ENCODE measurements at regions not wholly inside any gene's neighbourhood (a gene's known extent, or its start where the extent isn't known, plus 50 kb on each side); places are given as distances from the start of the nearest gene placed in this dataset.
"Not testable (repeated sequence)": the region's sequence is repeated elsewhere in the genome, so short reads cannot be mapped to it uniquely, and the experiment has no call there.

DNA sequence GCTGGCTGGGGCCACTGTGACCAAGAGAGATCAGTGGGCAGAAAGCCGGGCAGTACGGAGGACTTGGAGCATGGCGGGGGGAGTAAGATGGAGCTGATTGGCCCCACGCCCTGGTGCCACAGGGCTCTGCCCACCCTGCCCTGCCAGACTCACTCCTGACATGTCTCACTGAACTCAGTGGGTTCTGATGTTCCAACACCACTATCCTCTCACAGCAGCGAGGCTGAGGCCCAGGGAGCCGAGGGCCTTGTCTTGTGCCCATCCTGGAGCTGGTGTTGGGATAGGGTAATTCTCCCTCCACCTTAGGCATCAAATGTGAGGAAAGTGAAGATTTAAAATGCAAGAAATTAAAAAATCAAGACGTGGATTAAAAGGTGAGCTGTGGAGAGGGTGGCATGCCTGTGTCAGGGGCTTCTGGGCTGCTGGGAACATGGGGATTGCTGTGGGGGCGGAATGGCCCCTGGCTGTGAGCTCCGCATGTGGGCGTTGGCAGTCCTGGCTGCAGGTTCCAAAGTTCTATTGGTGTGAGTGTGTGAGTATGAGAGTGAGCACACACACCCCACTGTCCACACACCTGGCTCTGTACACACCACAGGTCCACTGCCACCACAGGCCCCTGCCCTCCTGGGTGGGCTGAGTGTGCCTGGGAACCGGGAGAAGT lies 283.5 kb upstream of the HS6ST1 start:
- no peak overlapping the region for H3K27ac ChIP-seq (ENCODE audit: low read length)
- no peak overlapping the region for H3K9ac ChIP-seq (ENCODE audit: low read depth, low read length)
- no peaks in the 10 kb centered on the region for H3K9me3 ChIP-seq (ENCODE audit: insufficient read depth, low read depth, low read length)
- no peaks in the 10 kb centered on the region for H3K27me3 ChIP-seq (ENCODE audit: insufficient read depth, low read length)
- no peaks in the 10 kb centered on the region for H3K36me3 ChIP-seq (ENCODE audit: insufficient read depth, low read depth, low read length)
- no peaks in the 10 kb centered on the region for H3K4me1 ChIP-seq (ENCODE audit: insufficient read depth, low read length)
- no peak overlapping the region for H3K4me3 ChIP-seq (ENCODE audit: low read length)

DNA sequence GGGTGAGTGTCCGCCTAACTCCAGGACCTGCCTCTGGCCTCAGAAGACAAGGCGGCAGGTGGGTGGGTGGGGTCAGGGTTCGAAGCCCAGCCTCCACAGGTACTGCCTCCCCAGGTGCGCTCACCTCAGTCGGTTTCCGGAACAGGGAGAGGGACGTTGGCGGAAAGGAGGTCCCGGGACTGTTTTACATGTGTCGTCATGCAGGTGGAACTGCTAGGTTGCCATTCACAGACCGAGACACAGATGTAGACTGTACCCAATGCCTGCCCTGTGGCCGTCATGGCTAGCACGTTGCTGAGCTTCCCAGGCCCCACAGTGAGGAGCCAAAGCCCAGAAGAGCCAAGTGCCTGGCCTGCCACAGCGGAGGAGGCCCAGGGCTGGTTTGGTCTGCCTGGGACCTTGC lies 284.0 kb upstream of the HS6ST1 start:
- H3K9ac ChIP-seq (ENCODE audit: low read depth, low read length), result no peak overlapping the region
- no peaks in the 10 kb centered on the region for H3K4me1 ChIP-seq (ENCODE audit: insufficient read depth, low read length)
- no peak overlapping the region for H3K27ac ChIP-seq (ENCODE audit: low read length)
- H3K36me3 ChIP-seq (ENCODE audit: insufficient read depth, low read depth, low read length), result no peaks in the 10 kb centered on the region
- no peaks in the 10 kb centered on the region for H3K27me3 ChIP-seq (ENCODE audit: insufficient read depth, low read length)
- no peak overlapping the region for H3K4me3 ChIP-seq (ENCODE audit: low read length)
- H3K9me3 ChIP-seq (ENCODE audit: insufficient read depth, low read depth, low read length), result no peaks in the 10 kb centered on the region

DNA sequence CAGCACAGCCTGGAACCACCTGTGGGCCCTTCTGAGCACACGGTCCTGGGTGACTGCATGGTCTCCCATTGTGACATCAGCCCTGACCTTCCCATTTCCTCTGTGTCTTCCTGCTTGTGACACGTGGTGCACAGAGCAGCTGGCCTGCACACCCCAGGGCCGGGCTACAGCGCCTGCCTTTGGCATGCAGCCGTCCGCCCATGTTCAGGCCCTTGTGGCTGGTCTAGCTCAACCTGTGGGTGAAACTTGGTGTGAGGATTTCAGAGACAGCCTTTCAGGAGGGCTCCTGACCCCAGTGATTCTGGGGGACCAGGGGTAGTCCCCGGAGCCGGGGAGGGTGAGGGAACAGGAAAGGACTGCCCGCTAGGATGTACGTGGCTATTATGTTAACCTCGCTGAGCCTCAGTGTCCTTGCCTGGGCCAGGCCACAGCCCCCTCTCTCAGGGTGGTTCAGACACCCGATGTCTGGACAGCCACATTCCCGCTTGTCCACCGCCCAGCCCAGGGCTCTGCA lies 284.8 kb upstream of the HS6ST1 start:
- no peaks in the 10 kb centered on the region; the same call in 1 of the 2 replicates for H3K4me1 ChIP-seq (ENCODE audit: insufficient read depth, low read length)
- H3K27me3 ChIP-seq (ENCODE audit: insufficient read depth, low read length), result no peaks in the 10 kb centered on the region
- H3K9ac ChIP-seq (ENCODE audit: low read depth, low read length), result no peak overlapping the region
- H3K36me3 ChIP-seq (ENCODE audit: insufficient read depth, low read depth, low read length), result no peaks in the 10 kb centered on the region
- H3K9me3 ChIP-seq (ENCODE audit: insufficient read depth, low read depth, low read length), result no peaks in the 10 kb centered on the region
- no peak overlapping the region for H3K27ac ChIP-seq (ENCODE audit: low read length)
- no peak overlapping the region for H3K4me3 ChIP-seq (ENCODE audit: low read length)

DNA sequence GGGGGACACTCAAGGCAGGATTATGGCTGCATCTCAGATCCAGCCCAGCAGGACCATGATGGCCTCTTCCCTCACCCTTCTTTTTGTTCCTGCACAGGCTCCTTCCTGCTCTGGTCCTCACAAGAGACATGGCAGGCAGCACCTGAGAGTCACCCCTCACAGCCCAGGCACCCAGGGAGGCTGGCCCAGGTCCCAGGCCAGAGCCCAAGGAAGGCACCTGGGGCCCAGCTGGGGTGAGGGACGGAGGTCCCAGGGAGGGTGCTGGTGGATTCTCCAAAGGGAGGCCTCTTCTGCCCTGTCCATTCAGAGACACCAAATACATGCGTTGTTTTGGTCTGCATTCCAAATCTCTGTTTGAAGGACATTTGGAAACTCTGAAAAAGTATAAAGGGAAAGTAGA lies 285.4 kb upstream of the HS6ST1 start:
- Histone ChIP-seq H3K4me1 (ENCODE audit: insufficient read depth, low read length) (no peaks in the 10 kb centered on the region; the same call in 1 of the 2 replicates), H3K27me3 (ENCODE audit: insufficient read depth, low read length) (no peaks in the 10 kb centered on the region), H3K9ac (ENCODE audit: low read depth, low read length) (no peak overlapping the region), H3K36me3 (ENCODE audit: insufficient read depth, low read depth, low read length) (no peaks in the 10 kb centered on the region), H3K4me3 (ENCODE audit: low read length) (no peak overlapping the region), H3K9me3 (ENCODE audit: insufficient read depth, low read depth, low read length) (no peaks in the 10 kb centered on the region), H3K27ac (ENCODE audit: low read length) (no peak overlapping the region)

DNA sequence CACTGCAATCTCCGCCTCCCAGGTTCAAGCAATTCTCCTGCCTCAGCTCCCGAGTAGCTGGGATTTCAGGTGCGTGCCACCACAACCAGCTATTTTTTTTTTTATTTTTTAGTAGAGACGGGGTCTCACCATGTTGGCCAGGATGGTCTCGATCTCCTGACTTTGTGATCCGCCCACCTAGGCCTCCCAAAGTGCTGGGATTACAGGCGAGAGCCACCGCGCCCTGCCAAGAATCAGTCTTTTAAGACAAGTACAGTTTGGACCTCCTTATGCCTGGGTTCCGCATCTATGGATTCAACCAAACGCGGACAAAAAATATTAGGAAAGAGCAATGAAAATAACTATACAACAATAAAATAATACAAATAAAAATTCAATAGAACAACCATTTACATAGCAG lies 285.9 kb upstream of the HS6ST1 start:
- not testable (repeated sequence) for H3K4me3 ChIP-seq (ENCODE audit: low read length)

DNA sequence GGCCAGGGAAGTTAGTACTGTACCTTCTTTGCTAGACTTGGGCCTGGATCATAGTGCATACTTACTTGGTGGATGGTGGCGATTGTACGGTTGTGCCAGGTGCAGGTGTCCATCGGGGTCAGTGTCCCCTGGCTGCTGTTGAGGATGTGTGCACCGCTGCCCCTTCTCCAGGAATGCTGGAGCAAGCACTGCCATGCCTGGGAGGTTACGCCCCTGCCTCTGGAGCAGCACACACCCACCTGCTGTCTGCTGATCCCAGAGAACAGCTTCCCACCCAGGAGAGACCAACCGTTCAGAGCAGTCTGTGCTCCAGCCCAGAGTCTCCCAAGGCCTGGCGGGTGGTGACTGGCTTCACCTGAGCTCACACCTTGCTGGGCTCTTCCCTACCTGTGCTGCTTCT lies 286.8 kb upstream of the HS6ST1 start:
- no peaks in the 10 kb centered on the region for H3K36me3 ChIP-seq (ENCODE audit: insufficient read depth, low read depth, low read length)
- no peak overlapping the region for H3K4me3 ChIP-seq (ENCODE audit: low read length)
- H3K27ac ChIP-seq (ENCODE audit: low read length), result no peak overlapping the region
- H3K9ac ChIP-seq (ENCODE audit: low read depth, low read length), result no peak overlapping the region
- no peaks in the 10 kb centered on the region; the same call in 1 of the 2 replicates for H3K4me1 ChIP-seq (ENCODE audit: insufficient read depth, low read length)
- no peaks in the 10 kb centered on the region for H3K9me3 ChIP-seq (ENCODE audit: insufficient read depth, low read depth, low read length)
- H3K27me3 ChIP-seq (ENCODE audit: insufficient read depth, low read length), result no peaks in the 10 kb centered on the region

More for the DNA sequence above, 285.9 kb upstream of the HS6ST1 start:
- H3K27me3 ChIP-seq (ENCODE audit: insufficient read depth, low read length); H3K4me1 ChIP-seq (ENCODE audit: insufficient read depth, low read length); H3K27ac ChIP-seq (ENCODE audit: low read length); H3K9me3 ChIP-seq (ENCODE audit: insufficient read depth, low read depth, low read length); H3K36me3 ChIP-seq (ENCODE audit: insufficient read depth, low read depth, low read length); H3K9ac ChIP-seq (ENCODE audit: low read depth, low read length): not testable (repeated sequence)

DNA sequence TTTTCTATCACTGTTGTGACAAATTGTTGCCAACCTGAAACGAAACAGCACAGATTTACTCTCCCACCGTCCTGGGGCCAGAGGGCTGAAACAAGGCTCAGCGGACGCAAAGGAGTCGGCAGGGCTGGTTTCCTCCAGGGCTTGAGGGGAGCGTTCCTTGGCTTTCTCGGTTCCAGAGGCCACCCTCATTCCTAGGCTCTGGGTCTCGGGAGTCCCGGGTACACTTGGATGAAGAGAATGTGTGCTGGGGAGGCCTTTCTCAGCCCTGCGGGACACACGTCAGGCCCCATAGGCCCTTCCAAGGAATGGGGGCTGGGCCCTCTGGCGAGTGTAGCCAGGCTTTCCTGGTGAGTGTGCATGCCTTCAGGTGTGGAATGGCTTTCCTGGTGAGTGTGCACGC lies 287.3 kb upstream of the HS6ST1 start:
- H3K9ac ChIP-seq (ENCODE audit: low read depth, low read length), result no peak overlapping the region
- no peaks in the 10 kb centered on the region; the same call in 1 of the 2 replicates for H3K4me1 ChIP-seq (ENCODE audit: insufficient read depth, low read length)
- no peaks in the 10 kb centered on the region for H3K27me3 ChIP-seq (ENCODE audit: insufficient read depth, low read length)

DNA sequence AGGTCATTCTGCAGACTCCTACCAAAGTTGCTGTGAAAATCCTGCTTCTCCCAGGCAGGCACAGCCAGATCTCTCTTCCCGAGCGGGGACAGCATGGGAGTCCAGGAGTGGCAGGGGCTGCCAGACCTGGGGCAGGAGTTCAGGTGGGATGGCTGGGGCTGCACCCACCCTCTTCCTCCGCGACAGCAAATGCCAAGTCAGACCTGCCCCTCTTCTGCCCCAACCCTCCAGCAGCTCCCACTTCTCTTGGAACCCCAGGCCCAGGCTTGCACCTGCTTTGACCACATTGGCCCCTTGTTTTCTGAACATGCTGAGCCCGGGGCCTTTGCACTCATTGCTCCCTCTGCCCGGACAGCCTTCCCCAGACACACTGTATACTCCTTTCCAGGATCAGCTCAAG lies 288.2 kb upstream of the HS6ST1 start:
- Histone ChIP-seq H3K4me1 (ENCODE audit: insufficient read depth, low read length) (no peaks in the 10 kb centered on the region; the same call in 1 of the 2 replicates), H3K27me3 (ENCODE audit: insufficient read depth, low read length) (no peaks in the 10 kb centered on the region), H3K36me3 (ENCODE audit: insufficient read depth, low read depth, low read length) (no peaks in the 10 kb centered on the region), H3K4me3 (ENCODE audit: low read length) (no peak overlapping the region), H3K9ac (ENCODE audit: low read depth, low read length) (no peak overlapping the region), H3K9me3 (ENCODE audit: insufficient read depth, low read depth, low read length) (no peaks in the 10 kb centered on the region), H3K27ac (ENCODE audit: low read length) (no peak overlapping the region)

More for the DNA sequence above, 287.3 kb upstream of the HS6ST1 start:
- Histone ChIP-seq H3K4me3 (ENCODE audit: low read length) (no peak overlapping the region), H3K27ac (ENCODE audit: low read length) (no peak overlapping the region), H3K36me3 (ENCODE audit: insufficient read depth, low read depth, low read length) (no peaks in the 10 kb centered on the region), H3K9me3 (ENCODE audit: insufficient read depth, low read depth, low read length) (no peaks in the 10 kb centered on the region)

DNA sequence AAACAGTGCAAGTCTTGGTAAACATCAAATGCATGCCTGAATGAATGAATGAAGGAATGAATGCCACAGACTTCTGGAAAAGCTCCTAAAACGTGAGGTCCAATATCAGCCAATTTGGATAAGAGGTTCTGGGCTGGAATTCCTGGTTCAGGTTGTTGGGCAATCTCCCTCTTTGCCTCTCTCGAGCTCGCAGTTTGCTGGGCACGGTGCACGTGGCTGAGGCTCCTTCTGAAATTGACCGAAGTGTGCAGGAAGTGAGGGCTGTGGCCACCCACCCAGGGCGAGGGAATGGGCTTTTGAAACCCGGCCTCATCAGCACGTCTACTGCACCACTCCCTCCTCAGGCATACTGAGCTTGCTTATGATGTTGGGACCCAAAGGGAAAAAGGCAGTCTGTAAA lies 288.8 kb upstream of the HS6ST1 start:
- Histone ChIP-seq H3K9ac (ENCODE audit: low read depth, low read length) (no peak overlapping the region), H3K4me1 (ENCODE audit: insufficient read depth, low read length) (no peaks in the 10 kb centered on the region; the same call in 1 of the 2 replicates), H3K4me3 (ENCODE audit: low read length) (no peak overlapping the region), H3K36me3 (ENCODE audit: insufficient read depth, low read depth, low read length) (no peaks in the 10 kb centered on the region), H3K27me3 (ENCODE audit: insufficient read depth, low read length) (no peaks in the 10 kb centered on the region), H3K9me3 (ENCODE audit: insufficient read depth, low read depth, low read length) (no peaks in the 10 kb centered on the region), H3K27ac (ENCODE audit: low read length) (no peak overlapping the region)

DNA sequence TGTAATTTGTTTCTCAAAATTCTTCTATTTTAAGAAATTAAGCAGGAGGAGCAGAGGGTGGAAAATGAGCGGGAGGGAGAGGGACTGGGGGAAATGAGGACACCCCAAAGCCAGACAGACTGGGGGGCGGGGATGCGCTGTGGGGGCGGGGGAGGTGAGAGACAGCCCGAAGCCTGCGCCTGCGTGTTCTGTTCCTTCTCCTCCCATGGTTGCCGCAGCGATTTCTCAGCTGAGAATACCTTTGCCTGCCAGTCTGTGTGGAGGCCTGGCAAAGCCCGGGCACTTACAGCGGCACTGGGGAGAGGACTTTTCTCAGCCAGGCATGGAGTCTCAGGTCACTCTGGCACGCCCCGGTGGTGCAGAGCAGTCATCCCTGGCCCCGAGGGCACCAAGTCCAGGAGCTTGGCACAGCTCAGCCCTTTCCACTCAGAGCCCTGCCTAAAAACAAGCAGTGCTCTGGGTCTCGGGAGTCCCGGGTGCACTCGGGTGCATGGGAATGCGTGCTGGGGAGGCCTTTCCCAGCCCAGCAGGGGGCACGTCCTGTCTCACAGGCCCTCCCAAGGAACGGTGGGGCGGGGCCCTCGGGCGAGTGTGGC lies 289.3 kb upstream of the HS6ST1 start:
- H3K9ac ChIP-seq (ENCODE audit: low read depth, low read length), result no peak overlapping the region

DNA sequence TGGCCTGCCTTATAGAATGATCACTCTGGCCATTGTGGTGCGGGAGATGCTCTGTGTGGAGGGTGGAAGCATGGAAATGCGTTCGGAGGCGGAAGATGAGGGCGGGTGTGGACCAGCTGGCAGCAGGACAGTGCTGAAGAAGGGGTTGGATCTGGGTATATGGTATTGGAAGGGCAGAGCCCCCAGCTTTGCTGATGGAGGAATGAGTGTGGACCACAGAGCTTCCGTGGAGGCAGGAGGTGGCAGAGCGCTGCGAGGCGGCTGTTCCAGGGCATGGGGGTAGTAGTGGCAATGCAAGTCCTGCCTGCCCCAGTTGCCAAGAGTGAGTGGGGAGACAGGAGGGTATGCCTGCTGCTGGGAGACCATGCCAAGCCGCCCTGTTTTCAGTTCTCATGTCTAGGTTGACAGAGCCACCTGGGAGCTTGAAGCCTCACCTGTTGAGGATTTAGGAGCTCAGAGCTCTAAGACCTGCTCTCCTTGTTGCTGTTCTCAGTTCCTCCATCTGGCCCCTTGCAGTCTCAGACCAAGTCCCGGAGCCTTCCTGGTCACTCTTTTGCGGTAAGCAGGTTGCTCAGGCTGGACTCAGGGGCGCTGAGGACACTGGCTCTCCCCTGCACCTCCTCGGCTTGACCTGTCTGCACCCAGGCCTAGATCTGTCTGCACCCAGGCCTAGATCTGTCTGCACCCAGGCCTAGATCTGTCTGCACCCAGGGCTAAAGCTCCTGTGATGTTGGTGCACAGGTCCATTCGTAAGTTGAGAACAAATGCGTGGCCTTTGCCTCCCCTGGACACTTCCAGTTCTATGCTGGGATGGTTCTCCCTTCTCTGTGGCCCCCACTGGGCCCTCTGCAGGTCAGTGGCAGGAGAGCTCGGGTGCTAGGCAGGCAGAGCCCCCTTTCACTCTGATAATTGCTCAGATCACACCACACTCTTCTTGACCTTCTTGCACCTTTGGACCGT lies 290.5 kb upstream of the HS6ST1 start:
- H3K9ac ChIP-seq (ENCODE audit: low read depth, low read length), result no peak overlapping the region
- H3K4me3 ChIP-seq (ENCODE audit: low read length), result no peak overlapping the region
- no peaks in the 10 kb centered on the region; the same call in 1 of the 2 replicates for H3K4me1 ChIP-seq (ENCODE audit: insufficient read depth, low read length)
- H3K27ac ChIP-seq (ENCODE audit: low read length), result no peak overlapping the region
- H3K36me3 ChIP-seq (ENCODE audit: insufficient read depth, low read depth, low read length), result no peaks in the 10 kb centered on the region
- no peaks in the 10 kb centered on the region for H3K27me3 ChIP-seq (ENCODE audit: insufficient read depth, low read length)
- no peaks in the 10 kb centered on the region for H3K9me3 ChIP-seq (ENCODE audit: insufficient read depth, low read depth, low read length)

More for the DNA sequence above, 289.3 kb upstream of the HS6ST1 start:
- Histone ChIP-seq H3K27me3 (ENCODE audit: insufficient read depth, low read length) (no peaks in the 10 kb centered on the region), H3K36me3 (ENCODE audit: insufficient read depth, low read depth, low read length) (no peaks in the 10 kb centered on the region), H3K4me1 (ENCODE audit: insufficient read depth, low read length) (no peaks in the 10 kb centered on the region; the same call in 1 of the 2 replicates), H3K4me3 (ENCODE audit: low read length) (no peak overlapping the region), H3K27ac (ENCODE audit: low read length) (no peak overlapping the region), H3K9me3 (ENCODE audit: insufficient read depth, low read depth, low read length) (no peaks in the 10 kb centered on the region)
